H1 (cell line): ENCODE measurements at regions not wholly inside any gene's neighbourhood (a gene's known extent, or its start where the extent isn't known, plus 50 kb on each side); places are given as distances from the start of the nearest gene placed in this dataset.

ENCODE experiments used
- CBX5 ChIP-seq: fragments of 300-800, 300-1000 bp; sonication (generic); IDR thresholded peaks from 2 replicates; pipeline ENCODE4 v1.7.1; 2016; ENCODE audit warnings: antibody characterized with exemption, low read length, low read depth
- CTBP2 ChIP-seq: IDR thresholded peaks from 2 replicates; pipeline ENCODE4 v1.7.0; 2011; ENCODE audit warnings: borderline replicate concordance, mild to moderate bottlenecking, moderate library complexity, mixed read lengths, low read length; ENCODE audit not compliant: insufficient read depth, insufficient read length
- EZH2 ChIP-seq: fragments of 200-600 bp; sonication (generic); IDR thresholded peaks from 2 replicates; pipeline ENCODE4 v1.7.1; 2012; ENCODE audit warnings: low read depth, mild to moderate bottlenecking, moderate library complexity, low read length, inconsistent platforms; ENCODE audit not compliant: severe bottlenecking
- GABPA ChIP-seq: IDR thresholded peaks from 2 replicates; pipeline ENCODE4 v1.6.1; 2011; ENCODE audit warnings: mild to moderate bottlenecking, low read length, moderate library complexity, borderline replicate concordance; ENCODE audit not compliant: insufficient read depth
- SIN3A ChIP-seq, 2 experiments: IDR thresholded peaks in 1 of 2; conservative IDR thresholded peaks in 1 of 2; 2 replicates each; pipeline ENCODE4 v1.6.1; 2011 to 2012; ENCODE audit warnings: low read length in 2 of 2, improper control_type of control experiment in 1 of 2, low read depth in 1 of 2, mild to moderate bottlenecking in 1 of 2
- TAF7 ChIP-seq: optimal IDR thresholded peaks from 2 replicates; pipeline ENCODE3; 2011; ENCODE audit warnings: low read depth, mild to moderate bottlenecking, inconsistent platforms, low read length, moderate library complexity, borderline replicate concordance
- YY1 ChIP-seq: IDR thresholded peaks from 2 replicates; pipeline ENCODE4 v1.6.1; 2011; ENCODE audit warnings: low read depth, mild to moderate bottlenecking, low read length

GRCh38 chr1:119222271-119222670 is 81.8 kb upstream of the WARS2 start (continued):
- TF ChIP-seq GABPA = no peak
- TF ChIP-seq CTBP2 = no peak
- no peak for TF ChIP-seq EZH2
- no peak for TF ChIP-seq CBX5
- TF ChIP-seq TAF7 = no peak
- TF ChIP-seq SIN3A (conservative IDR thresholded peaks at IDR 0.05 in 1 of 2, IDR thresholded peaks at IDR 0.05 in 1 of 2; ENCODE audit: low read depth in 1 of 2, low read length in 2 of 2) = no peak
- no peak for TF ChIP-seq YY1
